ENCODE measurements at regions not wholly inside any gene's neighbourhood (a gene's known extent, or its start where the extent isn't known, plus 50 kb on each side); places are given as distances from the start of the nearest gene placed in this dataset.

DNA sequence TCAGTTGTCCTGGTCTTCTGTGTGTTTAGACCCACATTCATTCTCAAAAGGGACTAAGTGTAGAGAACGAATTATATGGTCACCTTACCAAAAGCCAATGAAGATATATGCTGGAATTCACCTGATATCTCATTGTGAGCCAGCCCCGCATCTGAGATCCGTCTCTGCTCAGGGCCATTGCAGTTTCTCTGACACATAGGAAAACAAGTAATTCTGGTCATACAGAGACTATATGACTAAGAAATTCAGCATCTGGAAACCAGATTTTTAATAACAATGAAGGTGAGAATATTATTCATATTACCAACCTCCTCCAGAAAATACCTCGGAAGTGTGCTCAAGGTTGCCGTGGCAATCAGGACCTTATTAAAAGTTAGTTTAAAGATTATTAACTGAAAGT lies 278.6 kb upstream of the EDNRB start:
- no peak for DNase-seq (ENCODE audit: low spot score in 2 of 2)
- no peaks in the 10 kb centered on the region for H3K9me3 ChIP-seq
- H3K36me3 ChIP-seq = no peaks in the 10 kb centered on the region
- H3K4me1 ChIP-seq = no peaks in the 10 kb centered on the region
- no peak overlapping the region for H3K4me3 ChIP-seq
- no peaks in the 10 kb centered on the region for H3K27me3 ChIP-seq
- H3K27ac ChIP-seq = no peak overlapping the region
- WGBS = 84% methylated on average over 5 of the region's 5 CpGs
- TF ChIP-seq, protein P1, sequence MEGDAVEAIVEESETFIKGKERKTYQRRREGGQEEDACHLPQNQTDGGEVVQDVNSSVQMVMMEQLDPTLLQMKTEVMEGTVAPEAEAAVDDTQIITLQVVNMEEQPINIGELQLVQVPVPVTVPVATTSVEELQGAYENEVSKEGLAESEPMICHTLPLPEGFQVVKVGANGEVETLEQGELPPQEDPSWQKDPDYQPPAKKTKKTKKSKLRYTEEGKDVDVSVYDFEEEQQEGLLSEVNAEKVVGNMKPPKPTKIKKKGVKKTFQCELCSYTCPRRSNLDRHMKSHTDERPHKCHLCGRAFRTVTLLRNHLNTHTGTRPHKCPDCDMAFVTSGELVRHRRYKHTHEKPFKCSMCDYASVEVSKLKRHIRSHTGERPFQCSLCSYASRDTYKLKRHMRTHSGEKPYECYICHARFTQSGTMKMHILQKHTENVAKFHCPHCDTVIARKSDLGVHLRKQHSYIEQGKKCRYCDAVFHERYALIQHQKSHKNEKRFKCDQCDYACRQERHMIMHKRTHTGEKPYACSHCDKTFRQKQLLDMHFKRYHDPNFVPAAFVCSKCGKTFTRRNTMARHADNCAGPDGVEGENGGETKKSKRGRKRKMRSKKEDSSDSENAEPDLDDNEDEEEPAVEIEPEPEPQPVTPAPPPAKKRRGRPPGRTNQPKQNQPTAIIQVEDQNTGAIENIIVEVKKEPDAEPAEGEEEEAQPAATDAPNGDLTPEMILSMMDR (IDR thresholded peaks at IDR 0.05) = no peak
- no peak for TF ChIP-seq EP300 (IDR thresholded peaks at IDR 0.05)

DNA sequence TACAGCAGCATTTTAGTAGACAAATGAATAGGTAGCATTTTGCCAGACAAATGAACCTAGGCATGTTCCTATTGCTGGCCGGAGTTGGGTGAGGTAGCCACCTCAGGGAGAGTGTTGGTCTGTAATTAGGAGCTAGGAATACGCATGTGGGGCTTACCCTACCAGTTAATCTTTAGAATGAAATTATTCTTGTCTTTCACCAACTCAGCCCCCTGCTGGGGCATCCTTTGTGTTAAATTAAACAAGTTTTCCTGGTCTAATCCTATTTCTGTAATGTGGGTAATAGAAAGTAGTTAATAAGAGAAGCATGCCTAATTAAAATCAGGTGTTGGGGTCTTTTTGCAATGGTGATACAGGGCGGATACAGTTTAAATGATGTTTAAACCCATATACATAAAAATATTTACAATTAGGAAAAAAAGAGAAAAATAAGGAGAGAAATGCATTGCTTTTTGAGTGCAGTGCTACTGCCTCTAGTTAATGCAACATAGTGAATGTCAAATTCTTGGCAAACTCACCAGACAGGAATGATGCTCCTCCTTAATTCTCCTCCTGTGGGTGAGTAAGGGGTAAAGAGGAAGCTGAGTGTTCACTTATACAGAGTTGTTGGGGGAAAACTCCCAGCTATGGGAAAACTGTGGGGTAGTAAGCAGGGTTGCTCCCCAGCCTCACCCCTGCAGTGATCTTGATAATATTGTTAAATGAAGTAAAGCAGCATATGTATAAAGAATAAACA lies 276.4 kb upstream of the EDNRB start:
- TF ChIP-seq POLR2AphosphoS5 (IDR thresholded peaks at IDR 0.05) (no peak), POLR2A (IDR thresholded peaks at IDR 0.05) (no peak)
- 78% methylated on average over 3 of the region's 3 CpGs for WGBS

DNA sequence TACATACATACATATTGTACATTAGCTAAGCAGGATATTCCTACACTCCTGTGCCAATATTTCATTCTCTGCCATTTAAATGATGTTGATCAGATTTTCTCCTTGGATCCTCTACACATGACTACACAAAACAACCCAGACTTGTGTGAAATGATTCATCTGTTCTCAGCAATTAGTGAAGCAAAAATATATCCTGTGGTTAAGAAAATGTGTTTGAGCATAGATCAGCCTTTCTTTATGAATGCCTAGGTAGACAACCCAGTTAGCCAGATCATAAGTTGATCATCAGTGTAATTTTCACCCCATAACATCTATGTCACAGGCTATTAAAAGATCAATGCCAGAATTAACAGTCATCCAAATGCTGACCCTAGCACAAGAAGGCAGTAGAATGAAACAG lies 275.2 kb upstream of the EDNRB start:
- TF ChIP-seq POLR2A (IDR thresholded peaks at IDR 0.05) (no peak), POLR2AphosphoS5 (IDR thresholded peaks at IDR 0.05) (no peak)

More for the DNA sequence above, 276.4 kb upstream of the EDNRB start:
- Histone ChIP-seq H3K4me1 (no peaks in the 10 kb centered on the region), H3K27me3 (no peaks in the 10 kb centered on the region), H3K4me3 (no peak overlapping the region), H3K36me3 (no peaks in the 10 kb centered on the region), H3K9me3 (no peaks in the 10 kb centered on the region), H3K27ac (no peak overlapping the region)
- no peak for DNase-seq (ENCODE audit: low spot score in 2 of 2)

DNA sequence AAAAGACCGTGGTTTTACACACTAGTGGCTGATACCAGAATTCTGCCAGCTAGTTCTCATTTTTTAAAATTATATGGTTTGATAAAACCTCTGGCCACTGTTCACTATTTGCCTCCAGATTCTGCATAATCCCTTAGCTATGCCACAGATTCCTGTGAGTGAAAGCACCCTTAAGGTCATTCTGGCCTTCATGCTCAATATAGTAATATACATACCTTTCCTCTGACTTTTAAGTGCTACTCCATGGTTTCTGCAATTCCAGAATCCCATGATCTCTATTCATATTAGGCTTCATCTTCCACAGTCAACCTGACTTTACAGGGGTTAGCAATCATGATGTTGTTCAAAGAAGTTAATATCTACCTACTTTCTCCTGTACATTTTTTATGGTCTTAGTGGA lies 274.1 kb upstream of the EDNRB start:
- Histone ChIP-seq H3K9me3 (no peaks in the 10 kb centered on the region), H3K36me3 (no peaks in the 10 kb centered on the region), H3K4me3 (no peak overlapping the region), H3K4me1 (no peaks in the 10 kb centered on the region), H3K27ac (no peak overlapping the region), H3K27me3 (no peaks in the 10 kb centered on the region)
- DNase-seq (ENCODE audit: low spot score in 2 of 2) = no peak
- TF ChIP-seq POLR2AphosphoS5 (IDR thresholded peaks at IDR 0.05) (no peak), EP300 (IDR thresholded peaks at IDR 0.05) (no peak), POLR2A (IDR thresholded peaks at IDR 0.05) (no peak)
- TF ChIP-seq, protein P1 (IDR thresholded peaks at IDR 0.05) = no peak
- 25% methylated on average over 1 of the region's 1 CpG for WGBS

More for the DNA sequence above, 275.2 kb upstream of the EDNRB start:
- H3K4me3 ChIP-seq = no peak overlapping the region
- no peaks in the 10 kb centered on the region for H3K9me3 ChIP-seq
- H3K4me1 ChIP-seq = no peaks in the 10 kb centered on the region
- H3K36me3 ChIP-seq = no peaks in the 10 kb centered on the region
- H3K27ac ChIP-seq = no peak overlapping the region
- DNase-seq (ENCODE audit: low spot score in 2 of 2) = no peak
- no peaks in the 10 kb centered on the region for H3K27me3 ChIP-seq

DNA sequence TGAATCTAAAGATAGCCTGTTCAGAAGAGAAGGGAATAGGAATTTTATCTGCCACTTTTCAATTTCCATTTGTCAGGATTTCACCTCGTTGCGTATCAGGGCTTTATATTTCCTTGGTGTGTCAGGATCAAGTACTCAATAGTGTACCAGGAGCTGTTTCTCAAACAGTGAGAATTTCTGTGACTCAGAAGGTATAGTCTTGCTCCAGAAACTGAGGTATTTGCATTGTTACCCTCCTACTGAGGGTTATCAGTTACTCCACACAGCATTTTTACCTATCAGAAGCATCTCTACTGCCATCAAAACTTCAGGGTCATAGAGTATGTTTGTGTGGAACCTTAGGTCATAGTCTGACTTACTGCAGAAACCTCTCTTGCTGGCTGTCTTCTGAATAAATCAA lies 271.7 kb upstream of the EDNRB start:
- Histone ChIP-seq H3K4me1 (no peaks in the 10 kb centered on the region), H3K36me3 (no peaks in the 10 kb centered on the region), H3K9me3 (no peaks in the 10 kb centered on the region), H3K4me3 (no peak overlapping the region), H3K27me3 (no peaks in the 10 kb centered on the region), H3K27ac (no peak overlapping the region)
- no peak for TF ChIP-seq POLR2AphosphoS5 (IDR thresholded peaks at IDR 0.05)
- TF ChIP-seq POLR2A (IDR thresholded peaks at IDR 0.05) = no peak
- TF ChIP-seq EP300 (IDR thresholded peaks at IDR 0.05) = no peak
- TF ChIP-seq, protein P1 (IDR thresholded peaks at IDR 0.05) = no peak
- WGBS = 75% methylated on average over 2 of the region's 2 CpGs
- no peak for DNase-seq (ENCODE audit: low spot score in 2 of 2)

DNA sequence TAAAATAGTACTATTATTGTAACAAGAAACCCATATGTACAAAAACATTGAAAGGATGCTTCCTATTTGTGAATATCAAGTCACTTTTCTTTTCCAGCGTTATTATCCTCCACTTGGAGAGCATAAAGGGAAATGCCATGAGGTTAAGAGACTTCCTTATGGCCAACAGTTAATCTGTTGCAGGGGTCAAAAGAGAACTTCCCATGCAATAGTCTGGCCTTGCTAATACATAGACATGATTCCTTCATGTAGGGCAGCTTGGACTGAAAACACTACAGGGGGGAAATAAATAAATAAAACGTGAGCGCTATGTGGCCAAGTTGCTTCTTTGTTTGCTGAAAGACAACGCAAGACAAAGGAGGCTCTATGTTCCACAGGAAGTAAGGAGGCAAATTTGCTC lies 269.1 kb upstream of the EDNRB start:
- H3K9me3 ChIP-seq = no peaks in the 10 kb centered on the region
- WGBS = 78% methylated on average over 4 of the region's 4 CpGs
- H3K27me3 ChIP-seq = no peaks in the 10 kb centered on the region
- no peaks in the 10 kb centered on the region for H3K4me1 ChIP-seq
- H3K36me3 ChIP-seq = no peaks in the 10 kb centered on the region
- no peak for DNase-seq (ENCODE audit: low spot score in 2 of 2)
- no peak overlapping the region for H3K27ac ChIP-seq
- TF ChIP-seq POLR2A (IDR thresholded peaks at IDR 0.05) (no peak), EP300 (IDR thresholded peaks at IDR 0.05) (no peak)
- H3K4me3 ChIP-seq = no peak overlapping the region

DNA sequence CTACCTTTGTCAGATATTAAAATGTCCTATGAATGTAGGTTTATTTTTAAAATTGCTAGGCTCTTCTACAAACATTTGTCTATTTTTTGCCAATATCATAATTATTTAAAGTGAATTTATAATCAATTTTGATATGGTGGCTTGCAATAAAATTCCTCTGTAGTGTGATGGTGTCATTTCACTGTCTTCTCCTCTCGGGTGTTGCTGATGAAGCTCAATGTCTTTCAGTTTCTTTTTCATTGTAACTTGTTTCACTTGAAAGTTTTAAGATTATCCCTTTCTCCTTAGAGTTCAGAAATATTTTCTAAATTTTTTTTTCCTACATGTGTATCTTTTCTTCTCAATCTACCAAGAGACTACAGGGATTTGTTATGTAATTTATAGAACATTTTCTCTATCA lies 267.1 kb upstream of the EDNRB start:
- 92% methylated on average over 1 of the region's 1 CpG for WGBS

More for the DNA sequence above, 267.1 kb upstream of the EDNRB start:
- no peak for TF ChIP-seq POLR2AphosphoS5 (IDR thresholded peaks at IDR 0.05)
- TF ChIP-seq POLR2A (IDR thresholded peaks at IDR 0.05) = no peak
- TF ChIP-seq, protein P1 (IDR thresholded peaks at IDR 0.05) = no peak
- TF ChIP-seq EP300 (IDR thresholded peaks at IDR 0.05) = no peak
- Histone ChIP-seq H3K27ac (no peak overlapping the region), H3K4me1 (no peaks in the 10 kb centered on the region), H3K36me3 (no peaks in the 10 kb centered on the region), H3K9me3 (no peaks in the 10 kb centered on the region), H3K4me3 (no peak overlapping the region), H3K27me3 (no peaks in the 10 kb centered on the region)
- DNase-seq (ENCODE audit: low spot score in 2 of 2) = no peak
